ENCODE measurements at regions not wholly inside any gene's neighbourhood (a gene's known extent, or its start where the extent isn't known, plus 50 kb on each side); places are given as distances from the start of the nearest gene placed in this dataset.
"Not testable (repeated sequence)": the region's sequence is repeated elsewhere in the genome, so short reads cannot be mapped to it uniquely, and the experiment has no call there.

- Histone ChIP-seq H3K36me3 (ENCODE audit: insufficient read depth, low read length) (no peaks in the 10 kb centered on the region), H3K4me1 (ENCODE audit: insufficient read depth, low read length) (peaks cover 10% of the 10 kb centered on the region), H3K27me3 (ENCODE audit: insufficient read depth, low read length) (no peaks in the 10 kb centered on the region), H3K4me3 (ENCODE audit: low read length in 2 of 2) (no peak overlapping the region), H3K9me3 (ENCODE audit: control insufficient read depth in 1 of 2, low read length in 2 of 2) (no peaks in the 10 kb centered on the region), H3K27ac (ENCODE audit: low read depth, low read length) (no peak overlapping the region)
- Mint-ChIP-seq H3K4me3 (peak overlapping the region in 2 of 8 donors; percentile 48 to 58), H3K36me3 (no peaks in the 10 kb centered on the region), H3K4me1 (peaks cover 9 to 13% (median 11%) of the 10 kb centered on the region in 4 donors), H3K27me3 (peaks cover 4 to 7% of the 10 kb centered on the region in 2 donors), H3K27ac (peak overlapping the region in 2 of 7 donors; percentile 26 to 47), H3K9me3 (peaks cover 0 to 2% (median 0%) of the 10 kb centered on the region in 8 donors)
- ChIA-PET CTCF (ENCODE audit: partially characterized antibody) (interaction anchor here (1.1 to 4.7 kb wide), 12 partner anchors 9 to 190 kb away, joined by 3 to 108 read pairs (median 8); partner anchors contain the start of genes AGA and NEIL3), POLR2A (ENCODE audit: partially characterized antibody) (interaction anchor here (1.9 kb wide), 1 partner anchor 88 kb away, joined by 9 read pairs; no protein-coding TSS in a partner anchor)
- peak in 1 of 5 donors; percentile 8 for DNase-seq
- intact Hi-C loops (cut with micrococcal nuclease), result loop anchor here (5.0 kb wide), 2 partner anchors 191 to 296 kb away; partner anchors contain the start of gene AGA
These were observed 58.4 kb upstream of the NEIL3 start for GRCh38 chr4:177251237-177251636.

- intact Hi-C loops (cut with micrococcal nuclease), result no loop called here
- ChIA-PET CTCF (ENCODE audit: partially characterized antibody) (interaction anchor here (0.9 kb wide), 1 partner anchor 8 kb away, joined by 4 read pairs; no protein-coding TSS in a partner anchor), POLR2A (ENCODE audit: partially characterized antibody) (no interaction called here)
These were observed 54.3 kb upstream of the NEIL3 start for GRCh38 chr4:177255359-177255758.

GRCh38 chr4:177256950-177257349, 52.7 kb upstream of the NEIL3 start:
- no peak overlapping the region for H3K4me3 ChIP-seq (ENCODE audit: low read length in 2 of 2)
- no peaks in the 10 kb centered on the region for H3K27me3 Mint-ChIP-seq
- H3K4me3 Mint-ChIP-seq, result no peak overlapping the region
- H3K27ac ChIP-seq (ENCODE audit: low read depth, low read length), result no peak overlapping the region
- H3K27ac Mint-ChIP-seq, result no peak overlapping the region
- H3K9me3 ChIP-seq (ENCODE audit: control insufficient read depth in 1 of 2, low read length in 2 of 2), result no peaks in the 10 kb centered on the region
- H3K36me3 ChIP-seq (ENCODE audit: insufficient read depth, low read length), result no peaks in the 10 kb centered on the region
- intact Hi-C loops (cut with micrococcal nuclease), result no loop called here
- CTCF ChIA-PET (ENCODE audit: partially characterized antibody), result interaction anchor here (1.4 kb wide), 1 partner anchor 9 kb away, joined by 3 read pairs; no protein-coding TSS in a partner anchor
- H3K36me3 Mint-ChIP-seq, result no peaks in the 10 kb centered on the region
- peaks cover 0 to 2% (median 0%) of the 10 kb centered on the region in 8 donors for H3K9me3 Mint-ChIP-seq
- DNase-seq, result no peak
- H3K27me3 ChIP-seq (ENCODE audit: insufficient read depth, low read length), result no peaks in the 10 kb centered on the region
- no peaks in the 10 kb centered on the region for H3K4me1 Mint-ChIP-seq
- no peaks in the 10 kb centered on the region for H3K4me1 ChIP-seq (ENCODE audit: insufficient read depth, low read length)
- POLR2A ChIA-PET (ENCODE audit: partially characterized antibody), result no interaction called here

More at GRCh38 chr4:177255359-177255758, 54.3 kb upstream of the NEIL3 start:
- Mint-ChIP-seq H3K36me3 (no peaks in the 10 kb centered on the region), H3K4me1 (peaks cover 4 to 7% (median 6%) of the 10 kb centered on the region in 4 donors), H3K9me3 (peaks cover 0 to 2% (median 0%) of the 10 kb centered on the region in 8 donors), H3K27me3 (no peaks in the 10 kb centered on the region), H3K4me3 (no peak overlapping the region), H3K27ac (no peak overlapping the region)
- Histone ChIP-seq H3K36me3 (ENCODE audit: insufficient read depth, low read length) (no peaks in the 10 kb centered on the region), H3K27ac (ENCODE audit: low read depth, low read length) (no peak overlapping the region), H3K27me3 (ENCODE audit: insufficient read depth, low read length) (no peaks in the 10 kb centered on the region), H3K9me3 (ENCODE audit: control insufficient read depth in 1 of 2, low read length in 2 of 2) (no peaks in the 10 kb centered on the region), H3K4me1 (ENCODE audit: insufficient read depth, low read length) (peaks cover 5% of the 10 kb centered on the region), H3K4me3 (ENCODE audit: low read length in 2 of 2) (no peak overlapping the region)
- no peak for DNase-seq

- DNase-seq; H3K4me1 Mint-ChIP-seq; H3K36me3 Mint-ChIP-seq; CTCF ChIA-PET (ENCODE audit: partially characterized antibody); POLR2A ChIA-PET (ENCODE audit: partially characterized antibody); H3K27ac Mint-ChIP-seq; H3K4me1 ChIP-seq (ENCODE audit: insufficient read depth, low read length); H3K4me3 Mint-ChIP-seq; H3K36me3 ChIP-seq (ENCODE audit: insufficient read depth, low read length); H3K9me3 ChIP-seq (ENCODE audit: control insufficient read depth in 1 of 2, low read length in 2 of 2); intact Hi-C loops (cut with micrococcal nuclease); H3K9me3 Mint-ChIP-seq; H3K27me3 Mint-ChIP-seq; H3K27ac ChIP-seq (ENCODE audit: low read depth, low read length); H3K4me3 ChIP-seq (ENCODE audit: low read length in 2 of 2); H3K27me3 ChIP-seq (ENCODE audit: insufficient read depth, low read length): not testable (repeated sequence)
These were observed 50.2 kb upstream of the NEIL3 start for GRCh38 chr4:177259466-177259865.
